Activated CD4-positive, alpha-beta T cell treated with anti-CD3 and anti-CD28 coated beads, Interleukin-2, amount 50 U/mL, for 1 hour (primary cell): ENCODE measurements at regions not wholly inside any gene's neighbourhood (a gene's known extent, or its start where the extent isn't known, plus 50 kb on each side); places are given as distances from the start of the nearest gene placed in this dataset.
"Not testable (repeated sequence)": the region's sequence is repeated elsewhere in the genome, so short reads cannot be mapped to it uniquely, and the experiment has no call there.

Experiments used
- DNase-seq: peaks from one replicate; pipeline ENCODE4 v3.0.0-alpha.2; 2020

- DNase-seq = no peak
These were observed 181.0 kb upstream of the ATP11B start for GRCh38 chr3:182612332-182612731.

GRCh38 chr3:182617500-182617899 is 175.8 kb upstream of the ATP11B start:
- DNase-seq = no peak

GRCh38 chr3:182618085-182618732 is 175.1 kb upstream of the ATP11B start:
- DNase-seq = no peak

- DNase-seq = no peak
These were observed 174.2 kb upstream of the ATP11B start for GRCh38 chr3:182618981-182619591.

GRCh38 chr3:182620723-182621434 is 172.4 kb upstream of the ATP11B start:
- no peak for DNase-seq

GRCh38 chr3:182621435-182622240 is 171.7 kb upstream of the ATP11B start:
- no peak for DNase-seq

- no peak for DNase-seq
These were observed 171.1 kb upstream of the ATP11B start for GRCh38 chr3:182622241-182622545.

- no peak for DNase-seq
These were observed 166.5 kb upstream of the ATP11B start for GRCh38 chr3:182626484-182627467.

GRCh38 chr3:182628531-182628930 is 164.8 kb upstream of the ATP11B start:
- no peak for DNase-seq

GRCh38 chr3:182629521-182629920 is 163.8 kb upstream of the ATP11B start:
- no peak for DNase-seq

- no peak for DNase-seq
These were observed 161.9 kb upstream of the ATP11B start for GRCh38 chr3:182631183-182632076.

- DNase-seq = no peak
These were observed 161.3 kb upstream of the ATP11B start for GRCh38 chr3:182632077-182632393.

GRCh38 chr3:182633186-182633585 is 160.1 kb upstream of the ATP11B start:
- DNase-seq = no peak

- no peak for DNase-seq
These were observed 156.7 kb upstream of the ATP11B start for GRCh38 chr3:182636646-182637045.

GRCh38 chr3:182637350-182638110 is 155.8 kb upstream of the ATP11B start:
- DNase-seq = no peak

GRCh38 chr3:182644013-182644412 is 149.3 kb upstream of the ATP11B start:
- no peak for DNase-seq

GRCh38 chr3:182644790-182645433 is 148.4 kb upstream of the ATP11B start:
- DNase-seq = no peak

GRCh38 chr3:182650568-182651128 is 142.7 kb upstream of the ATP11B start:
- no peak for DNase-seq

GRCh38 chr3:182651461-182651860 is 141.8 kb upstream of the ATP11B start:
- DNase-seq = no peak

GRCh38 chr3:182653065-182653464 is 140.2 kb upstream of the ATP11B start:
- DNase-seq = not testable (repeated sequence)
